ENCODE measurements at regions not wholly inside any gene's neighbourhood (a gene's known extent, or its start where the extent isn't known, plus 50 kb on each side); places are given as distances from the start of the nearest gene placed in this dataset.

DNA sequence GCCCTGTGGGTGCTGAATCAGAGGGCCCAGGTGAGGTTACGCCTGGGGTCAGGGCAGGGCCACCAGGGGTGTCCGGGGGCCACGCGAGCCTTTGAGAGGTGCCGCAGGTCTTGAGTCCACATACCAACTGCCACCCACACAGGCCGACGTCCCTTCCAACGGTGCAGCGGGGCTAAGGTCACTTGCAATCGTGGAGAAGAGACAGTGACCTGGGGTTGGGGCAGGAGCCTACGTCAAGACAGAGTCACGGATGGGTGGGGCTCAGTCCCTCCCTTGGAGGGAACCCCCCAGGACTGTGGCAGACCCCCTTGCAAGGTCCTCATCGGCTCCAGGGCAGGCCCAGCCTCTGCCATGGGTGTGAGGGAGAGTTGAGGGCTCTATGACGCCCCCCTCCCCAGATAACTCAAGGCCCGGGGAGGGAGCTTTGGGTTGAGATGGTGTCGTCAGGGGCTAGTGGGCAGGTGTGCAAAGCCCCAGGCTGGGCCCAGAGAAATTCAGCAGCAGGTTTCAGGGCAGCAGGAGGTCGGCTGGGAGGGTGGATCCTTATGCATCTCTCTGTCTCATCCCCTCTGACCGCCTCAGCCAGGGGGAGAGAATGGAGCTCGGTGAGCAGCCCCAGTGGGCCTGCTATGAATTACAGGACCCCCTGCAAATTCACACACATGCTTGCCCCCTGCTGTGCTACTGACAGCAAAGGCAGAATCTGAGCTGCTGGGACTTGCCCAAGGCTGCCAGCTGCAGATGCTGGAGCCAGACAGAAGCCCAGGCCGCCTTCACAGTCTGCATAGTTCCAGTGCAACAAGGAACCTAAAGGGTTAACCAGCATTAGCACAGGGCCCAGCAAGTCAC is 60.0 kb downstream of the MYEOV start:
- H3K36me3 ChIP-seq (ENCODE audit: insufficient read depth, low read length, poor library complexity, severe bottlenecking): peaks cover 14% of the 10 kb centered on the region
- peak; percentile 91 for DNase-seq (ENCODE audit: low spot score)
- CTCF ChIA-PET: interaction anchor here (0.5 to 1.3 kb wide), 5 partner anchors 18 to 284 kb away, joined by 3 to 4 read pairs (median 4); no protein-coding TSS in a partner anchor
- TF ChIP-seq CTCF (conservative IDR thresholded peaks at IDR 0.05; ENCODE audit: low read depth, low read length) (peak; percentile 32; the same call in 1 of the 2 replicates), EZH2 (IDR thresholded peaks at IDR 0.05; ENCODE audit: borderline replicate concordance, low read depth, low read length, poor library complexity, severe bottlenecking) (no peak)
- H3K4me1 ChIP-seq (ENCODE audit: insufficient read depth, low read length, poor library complexity, severe bottlenecking): peaks cover 64% of the 10 kb centered on the region
- POLR2A ChIA-PET (ENCODE audit: low non-redundant PET): no interaction called here
- no peak overlapping the region for H3K4me3 ChIP-seq (ENCODE audit: low read depth, low read length, poor library complexity, severe bottlenecking)
- H3K9me3 ChIP-seq (ENCODE audit: low read depth, low read length, poor library complexity, severe bottlenecking): peaks cover 7% of the 10 kb centered on the region
- H3K27ac ChIP-seq (ENCODE audit: low read depth, low read length, poor library complexity, severe bottlenecking): peak overlapping the region; percentile 69
- intact Hi-C loops (cut with micrococcal nuclease; ENCODE audit: unreplicated experiment): loop anchor here (2.0 to 10.0 kb wide), 3 partner anchors 35 to 249 kb away; no protein-coding TSS in a partner anchor
- no peaks in the 10 kb centered on the region for H3K27me3 ChIP-seq (replicated peaks; ENCODE audit: insufficient read depth, low read depth, low read length, poor library complexity)
- BruUV-seq (replicated peaks): no TSS peak

GRCh38 chr11:69354545-69354897 is 60.6 kb downstream of the MYEOV start:
- H3K36me3 ChIP-seq (ENCODE audit: insufficient read depth, low read length, poor library complexity, severe bottlenecking): peaks cover 20% of the 10 kb centered on the region
- intact Hi-C loops (cut with micrococcal nuclease; ENCODE audit: unreplicated experiment): loop anchor here (2.0 to 10.0 kb wide), 3 partner anchors 36 to 250 kb away; no protein-coding TSS in a partner anchor
- DNase-seq (ENCODE audit: low spot score): no peak
- no peaks in the 10 kb centered on the region for H3K27me3 ChIP-seq (replicated peaks; ENCODE audit: insufficient read depth, low read depth, low read length, poor library complexity)
- ChIA-PET POLR2A (ENCODE audit: low non-redundant PET) (no interaction called here), CTCF (interaction anchor here (0.8 to 1.3 kb wide), 4 partner anchors 18 to 62 kb away, joined by 3 to 4 read pairs (median 4); no protein-coding TSS in a partner anchor)
- TF ChIP-seq CTCF (conservative IDR thresholded peaks at IDR 0.05; ENCODE audit: low read depth, low read length) (no peak), EZH2 (IDR thresholded peaks at IDR 0.05; ENCODE audit: borderline replicate concordance, low read depth, low read length, poor library complexity, severe bottlenecking) (no peak)
- peak overlapping the region; percentile 4 for H3K27ac ChIP-seq (ENCODE audit: low read depth, low read length, poor library complexity, severe bottlenecking)
- no TSS peak for BruUV-seq (replicated peaks)
- H3K4me1 ChIP-seq (ENCODE audit: insufficient read depth, low read length, poor library complexity, severe bottlenecking): peaks cover 58% of the 10 kb centered on the region
- peaks cover 13% of the 10 kb centered on the region for H3K9me3 ChIP-seq (ENCODE audit: low read depth, low read length, poor library complexity, severe bottlenecking)
- no peak overlapping the region for H3K4me3 ChIP-seq (ENCODE audit: low read depth, low read length, poor library complexity, severe bottlenecking)

GRCh38 chr11:69355346-69355940 is 61.5 kb downstream of the MYEOV start:
- DNase-seq (ENCODE audit: low spot score): no peak
- POLR2A ChIA-PET (ENCODE audit: low non-redundant PET): no interaction called here
- Histone ChIP-seq H3K27me3 (replicated peaks; ENCODE audit: insufficient read depth, low read depth, low read length, poor library complexity) (no peaks in the 10 kb centered on the region), H3K9me3 (ENCODE audit: low read depth, low read length, poor library complexity, severe bottlenecking) (peaks cover 19% of the 10 kb centered on the region), H3K27ac (ENCODE audit: low read depth, low read length, poor library complexity, severe bottlenecking) (peak overlapping the region; percentile 17), H3K36me3 (ENCODE audit: insufficient read depth, low read length, poor library complexity, severe bottlenecking) (peaks cover 29% of the 10 kb centered on the region), H3K4me1 (ENCODE audit: insufficient read depth, low read length, poor library complexity, severe bottlenecking) (peaks cover 54% of the 10 kb centered on the region), H3K4me3 (ENCODE audit: low read depth, low read length, poor library complexity, severe bottlenecking) (no peak overlapping the region)
- BruUV-seq (replicated peaks): no TSS peak
- TF ChIP-seq CTCF (conservative IDR thresholded peaks at IDR 0.05; ENCODE audit: low read depth, low read length): no peak
- TF ChIP-seq EZH2 (IDR thresholded peaks at IDR 0.05; ENCODE audit: borderline replicate concordance, low read depth, low read length, poor library complexity, severe bottlenecking): no peak
- intact Hi-C loops (cut with micrococcal nuclease; ENCODE audit: unreplicated experiment): loop anchor here (2.0 to 10.0 kb wide), 2 partner anchors 37 to 251 kb away; no protein-coding TSS in a partner anchor
- CTCF ChIA-PET: no interaction called here
